Fibroblast of pulmonary artery (primary cell): ENCODE measurements at regions not wholly inside any gene's neighbourhood (a gene's known extent, or its start where the extent isn't known, plus 50 kb on each side); places are given as distances from the start of the nearest gene placed in this dataset.
A peak's percentile ranks its signal among the peaks of the same experiment; 100 is the strongest.

Experiments used
- DNase-seq: peaks from one replicate; pipeline ENCODE4 v3.0.0-alpha.2; 2010; ENCODE audit warnings: low read depth
- H3K4me3 ChIP-seq: replicated peaks from 2 replicates; pipeline ENCODE4 v1.5.1; 2011; ENCODE audit warnings: low read depth, mild to moderate bottlenecking, control low read depth, low read length, moderate library complexity
- CTCF ChIP-seq: IDR thresholded peaks from 2 replicates; pipeline ENCODE4 v1.5.1; 2011; ENCODE audit warnings: mild to moderate bottlenecking, control low read depth, low read length, inconsistent platforms; ENCODE audit errors: missing control alignments

- no peak overlapping the region for H3K4me3 ChIP-seq
- no peak for DNase-seq
- no peak for TF ChIP-seq CTCF
These were observed 208.3 kb upstream of the FANCL start for GRCh38 chr2:58449286-58450010.

- H3K4me3 ChIP-seq, result no peak overlapping the region
- TF ChIP-seq CTCF, result no peak
- no peak for DNase-seq
These were observed 207.7 kb upstream of the FANCL start for GRCh38 chr2:58448845-58449244.

GRCh38 chr2:58448065-58448507, 207.0 kb upstream of the FANCL start:
- no peak overlapping the region for H3K4me3 ChIP-seq
- DNase-seq, result peak; percentile 80

GRCh38 chr2:58447586-58447985, 206.5 kb upstream of the FANCL start:
- no peak for TF ChIP-seq CTCF
- no peak overlapping the region for H3K4me3 ChIP-seq
- no peak for DNase-seq

More at GRCh38 chr2:58448065-58448507, 207.0 kb upstream of the FANCL start:
- TF ChIP-seq CTCF, result peak; percentile 77

GRCh38 chr2:58441643-58442042, 200.5 kb upstream of the FANCL start:
- no peak for TF ChIP-seq CTCF

GRCh38 chr2:58436872-58437271, 195.7 kb upstream of the FANCL start:
- no peak for TF ChIP-seq CTCF
- no peak overlapping the region for H3K4me3 ChIP-seq
- no peak for DNase-seq

More at GRCh38 chr2:58441643-58442042, 200.5 kb upstream of the FANCL start:
- no peak for DNase-seq
- H3K4me3 ChIP-seq, result no peak overlapping the region

- DNase-seq, result no peak
- no peak for TF ChIP-seq CTCF
- no peak overlapping the region for H3K4me3 ChIP-seq
These were observed 194.1 kb upstream of the FANCL start for GRCh38 chr2:58435246-58435645.
